Heart left ventricle (tissue), 16 donors: ENCODE measurements at regions not wholly inside any gene's neighbourhood (a gene's known extent, or its start where the extent isn't known, plus 50 kb on each side); places are given as distances from the start of the nearest gene placed in this dataset.

Experiments
- ATAC-seq, 4 donors: fragments of 200-7000 bp; cut with Tn5 transposase; one replicate each; pipeline ENCODE4 v1.9.1; 2020 to 2022; ENCODE audit warnings: moderate library complexity in 4 of 4, mild to moderate bottlenecking in 3 of 4, moderate number of reproducible peaks in 1 of 4
- DNase-seq, 5 donors: peaks; one replicate each; pipeline ENCODE4 v3.0.0-alpha.2; 2020
- H3K27ac ChIP-seq, 12 donors: fragments of 200-600 bp; sonication (generic) in 4 of 12; one replicate each; pipeline versions ENCODE4 v1.5.0 to v1.8.0; 2016 to 2022; ENCODE audit warnings: mild to moderate bottlenecking in 2 of 12
- H3K27me3 ChIP-seq, 9 donors: fragments of 200-600 bp; sonication (generic) in 2 of 9; one replicate each; pipeline versions ENCODE4 v1.5.1 to v1.8.0; 2016 to 2022; ENCODE audit warnings: mild to moderate bottlenecking in 3 of 9
- H3K36me3 ChIP-seq, 9 donors: fragments of 200-600 bp; sonication (generic) in 2 of 9; one replicate each; pipeline versions ENCODE4 v1.5.0 to v1.8.0; 2018 to 2022; ENCODE audit warnings: mild to moderate bottlenecking in 2 of 9
- H3K4me1 ChIP-seq, 12 donors: fragments of 200-600 bp; sonication (generic) in 4 of 12; one replicate each; pipeline versions ENCODE4 v1.5.0 to v1.8.0; 2016 to 2022; ENCODE audit warnings: mild to moderate bottlenecking in 3 of 12
- H3K4me3 ChIP-seq, 12 donors: fragments of 200-600 bp; sonication (generic) in 4 of 12; one replicate each; pipeline versions ENCODE4 v1.5.0 to v1.8.0; 2017 to 2022; ENCODE audit warnings: mild to moderate bottlenecking in 9 of 12, moderate library complexity in 4 of 12
- H3K9me3 ChIP-seq, 12 donors: fragments of 200-600 bp; sonication (generic) in 4 of 12; one replicate each; pipeline versions ENCODE4 v1.5.0 to v1.8.0; 2016 to 2022; ENCODE audit warnings: mild to moderate bottlenecking in 1 of 12
- POLR2A ChIP-seq, 2 donors: fragments of 450-650 bp; IDR thresholded peaks; one replicate each; pipeline ENCODE4 v1.6.1; 2017; ENCODE audit warnings: antibody characterized with exemption in 2 of 2, mild to moderate bottlenecking in 2 of 2, moderate library complexity in 2 of 2
- WGBS, 4 donors: extraction: QIAGEN DNeasy Blood & Tissue Kit in 2 of 4; methylation state at CpG; one replicate each; pipeline versions ENCODE4 v1.1.5 to v1.1.7; 2013 to 2018; 5-methylcytosine and 5-hydroxymethylcytosine counted together
- intact Hi-C, 10 donors: fragments of 100-400 bp; cut with DNase I; formaldehyde crosslinking; loops; one replicate each; pipeline versions ENCODE4 v1.11.1 to v1.14.2; 2022
- TF ChIP-seq, protein P1 (sequence below), 12 donors: fragments of 200-600 bp; sonication (generic) in 4 of 12; IDR thresholded peaks; one replicate each; pipeline versions ENCODE4 v1.5.0 to v1.8.0; 2018 to 2022; ENCODE audit warnings: antibody characterized with exemption in 12 of 12, mild to moderate bottlenecking in 5 of 12
- donor health status: ischemic (EF 13 %, LVEDD 7.1; RV severe dilation, severe dysfunction).
- donor health status: healthy with polysubstance abuse.
- donor health status: DM: no; HTN: yes; CAD: no.
- donor health status: DM: no; HTN: no; CAD: no.
- donor health status: ischemic (EF 25% LVEDD 6.9; RV normal size, moderate dysfunction).
- donor health status: ischemic (EF 25% LVEDD 5.7; RV mildly dilated, moderate dysfunction).
- donor health status: healthy.
- donor health status: DM: yes; HTN: yes; CAD: no.
- donor health status: ischemic (EF 35%, LVEDD 5.7; RV mildly dilated, moderate dysfunction).
- donor health status: nonischemic (EF 11% LVEDD 7.7; RV severe dilation, severe dysfunction).
- donor health status: DM: yes; HTN: yes; CAD: no.
- donor health status: PGD.
- donor health status: ischemic (EF 29% LVEDD 5.4; RV normal size, mild dysfunction).
- donor health status: nonischemic (EF 23%, LVEDD 6.1; RV moderate dilation, normal function).

DNA sequence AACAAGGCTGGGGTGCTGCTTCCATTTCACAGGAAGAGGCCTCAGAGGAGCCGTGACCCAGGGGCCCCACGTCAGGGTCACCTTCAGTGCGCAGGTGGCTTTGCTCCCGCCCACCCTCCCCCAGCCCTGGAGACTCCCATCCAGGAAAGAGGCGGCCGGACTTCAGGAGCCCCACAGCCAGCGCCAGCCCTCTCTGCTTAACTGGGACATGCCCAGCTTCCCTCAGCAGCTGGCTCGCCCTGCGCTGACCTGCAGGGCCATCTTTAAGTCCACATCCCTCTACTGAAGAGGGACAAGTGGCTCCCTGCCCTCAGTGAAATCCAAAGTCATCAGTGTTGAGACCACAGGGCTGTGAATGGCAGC is 141.9 kb upstream of the PPP2R2D start:
- H3K4me3 ChIP-seq: no peak overlapping the region
- peaks cover 0 to 10% (median 0%) of the 10 kb centered on the region in 12 donors for H3K9me3 ChIP-seq
- TF ChIP-seq, protein P1, sequence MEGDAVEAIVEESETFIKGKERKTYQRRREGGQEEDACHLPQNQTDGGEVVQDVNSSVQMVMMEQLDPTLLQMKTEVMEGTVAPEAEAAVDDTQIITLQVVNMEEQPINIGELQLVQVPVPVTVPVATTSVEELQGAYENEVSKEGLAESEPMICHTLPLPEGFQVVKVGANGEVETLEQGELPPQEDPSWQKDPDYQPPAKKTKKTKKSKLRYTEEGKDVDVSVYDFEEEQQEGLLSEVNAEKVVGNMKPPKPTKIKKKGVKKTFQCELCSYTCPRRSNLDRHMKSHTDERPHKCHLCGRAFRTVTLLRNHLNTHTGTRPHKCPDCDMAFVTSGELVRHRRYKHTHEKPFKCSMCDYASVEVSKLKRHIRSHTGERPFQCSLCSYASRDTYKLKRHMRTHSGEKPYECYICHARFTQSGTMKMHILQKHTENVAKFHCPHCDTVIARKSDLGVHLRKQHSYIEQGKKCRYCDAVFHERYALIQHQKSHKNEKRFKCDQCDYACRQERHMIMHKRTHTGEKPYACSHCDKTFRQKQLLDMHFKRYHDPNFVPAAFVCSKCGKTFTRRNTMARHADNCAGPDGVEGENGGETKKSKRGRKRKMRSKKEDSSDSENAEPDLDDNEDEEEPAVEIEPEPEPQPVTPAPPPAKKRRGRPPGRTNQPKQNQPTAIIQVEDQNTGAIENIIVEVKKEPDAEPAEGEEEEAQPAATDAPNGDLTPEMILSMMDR (IDR thresholded peaks at IDR 0.05): no peak
- TF ChIP-seq POLR2A (IDR thresholded peaks at IDR 0.05): no peak
- intact Hi-C loops: no loop called here
- H3K27me3 ChIP-seq: peaks cover 0 to 17% (median 0%) of the 10 kb centered on the region in 9 donors
- H3K4me1 ChIP-seq: no peaks in the 10 kb centered on the region
- 66 to 79% (median 75%) methylated on average over 6 to 9 of the region's 9 CpGs for WGBS, 4 donors
- no peaks in the 10 kb centered on the region for H3K36me3 ChIP-seq
- no peak for ATAC-seq
- DNase-seq: no peak
- H3K27ac ChIP-seq: no peak overlapping the region

- intact Hi-C loops: no loop called here
- TF ChIP-seq, protein P1 (IDR thresholded peaks at IDR 0.05): no peak
- TF ChIP-seq POLR2A (IDR thresholded peaks at IDR 0.05): no peak
- ATAC-seq (no peak), DNase-seq (no peak)
- no peaks in the 10 kb centered on the region for H3K36me3 ChIP-seq
- H3K27ac ChIP-seq: no peak overlapping the region
- H3K4me3 ChIP-seq: no peak overlapping the region
- peaks cover 0 to 10% (median 0%) of the 10 kb centered on the region in 12 donors for H3K9me3 ChIP-seq
- peaks cover 0 to 17% (median 0%) of the 10 kb centered on the region in 9 donors for H3K27me3 ChIP-seq
- no peaks in the 10 kb centered on the region for H3K4me1 ChIP-seq
- WGBS, 4 donors: 87 to 93% (median 90%) methylated on average over 6 to 15 of the region's 15 CpGs
Observed at GRCh38 chr10:131759347-131759746, 141.5 kb upstream of the PPP2R2D start.

GRCh38 chr10:131760416-131761166 is 140.2 kb upstream of the PPP2R2D start:
- WGBS, 4 donors: 69 to 73% (median 71%) methylated on average over 10 of the region's 10 CpGs
- Histone ChIP-seq H3K4me1 (no peaks in the 10 kb centered on the region), H3K9me3 (peaks cover 0 to 10% (median 0%) of the 10 kb centered on the region in 12 donors), H3K4me3 (no peak overlapping the region), H3K27me3 (peaks cover 0 to 17% (median 0%) of the 10 kb centered on the region in 9 donors), H3K36me3 (no peaks in the 10 kb centered on the region), H3K27ac (no peak overlapping the region)
- no peak for DNase-seq
- no peak for TF ChIP-seq POLR2A (IDR thresholded peaks at IDR 0.05)
- TF ChIP-seq, protein P1 (IDR thresholded peaks at IDR 0.05): no peak
- ATAC-seq: no peak
- intact Hi-C loops: no loop called here

GRCh38 chr10:131762789-131763696 is 137.8 kb upstream of the PPP2R2D start:
- H3K4me1 ChIP-seq: no peaks in the 10 kb centered on the region
- intact Hi-C loops: no loop called here
- TF ChIP-seq POLR2A (IDR thresholded peaks at IDR 0.05): no peak
- TF ChIP-seq, protein P1 (IDR thresholded peaks at IDR 0.05): no peak
- peaks cover 0 to 10% (median 0%) of the 10 kb centered on the region in 12 donors for H3K9me3 ChIP-seq
- H3K27me3 ChIP-seq: peaks cover 0 to 17% (median 0%) of the 10 kb centered on the region in 9 donors
- no peak for DNase-seq
- H3K27ac ChIP-seq: no peak overlapping the region
- no peak overlapping the region for H3K4me3 ChIP-seq
- no peak for ATAC-seq
- WGBS, 4 donors: 80 to 85% (median 83%) methylated on average over 15 of the region's 15 CpGs
- no peaks in the 10 kb centered on the region for H3K36me3 ChIP-seq
